Memory B cell (primary cell): ENCODE measurements at regions not wholly inside any gene's neighbourhood (a gene's known extent, or its start where the extent isn't known, plus 50 kb on each side); places are given as distances from the start of the nearest gene placed in this dataset.

Experiments used
- ATAC-seq: fragments of 150-1000 bp; cut with Tn5 transposase; 2 replicates; pipeline ENCODE4 v1.10.0; 2021; ENCODE audit warnings: low read depth, mild to moderate bottlenecking, moderate library complexity
- DNase-seq, 2 donors: peaks; one replicate each; pipeline ENCODE4 v3.0.0; 2022; ENCODE audit warnings: low spot score in 2 of 2
- H3K27ac Mint-ChIP-seq: one replicate; pipeline ENCODE4 v1.8.0; 2022; ENCODE audit warnings: mild to moderate bottlenecking, moderate library complexity, mixed read lengths
- H3K27me3 Mint-ChIP-seq: one replicate; pipeline ENCODE4 v1.8.0; 2022; ENCODE audit warnings: mixed read lengths
- H3K36me3 Mint-ChIP-seq: one replicate; pipeline ENCODE4 v1.8.0; 2022; ENCODE audit warnings: mild to moderate bottlenecking, mixed read lengths
- H3K4me1 Mint-ChIP-seq: one replicate; pipeline ENCODE4 v1.8.0; 2022; ENCODE audit warnings: mixed read lengths
- H3K4me3 Mint-ChIP-seq: one replicate; pipeline ENCODE4 v1.8.0; 2022; ENCODE audit warnings: mild to moderate bottlenecking, moderate library complexity, mixed read lengths
- H3K9me3 Mint-ChIP-seq: one replicate; pipeline ENCODE4 v1.8.0; 2022; ENCODE audit warnings: mixed read lengths

- no peaks in the 10 kb centered on the region for H3K4me1 Mint-ChIP-seq
- no peaks in the 10 kb centered on the region for H3K36me3 Mint-ChIP-seq
- peaks cover 4% of the 10 kb centered on the region for H3K9me3 Mint-ChIP-seq
These were observed 2300.3 kb upstream of the C9orf72 start for GRCh38 chr9:29873579-29873978.

DNA sequence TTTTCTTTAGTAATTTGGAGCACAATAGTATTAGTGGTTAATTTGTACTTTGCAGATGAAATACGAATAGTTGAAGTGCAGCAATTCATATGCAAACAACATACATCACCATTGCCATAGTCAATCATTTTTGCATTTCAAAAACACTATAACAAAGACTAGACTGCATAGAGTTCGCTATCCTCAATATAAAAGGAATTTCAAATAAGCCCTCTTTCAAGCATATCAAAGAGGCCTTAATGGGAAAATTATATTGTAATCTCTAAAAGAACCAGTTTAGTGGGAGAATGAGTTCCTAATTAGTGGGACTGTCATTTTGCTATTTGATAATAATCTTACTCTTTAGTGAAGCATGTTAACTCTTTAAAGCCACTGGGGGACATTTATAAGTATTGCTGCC lies 2302.3 kb upstream of the C9orf72 start:
- Mint-ChIP-seq H3K36me3 (no peaks in the 10 kb centered on the region), H3K9me3 (peaks cover 2% of the 10 kb centered on the region), H3K27me3 (no peaks in the 10 kb centered on the region), H3K4me3 (no peak overlapping the region), H3K27ac (no peak overlapping the region), H3K4me1 (no peaks in the 10 kb centered on the region)
- DNase-seq, result no peak
- no peak for ATAC-seq

More at GRCh38 chr9:29873579-29873978, 2300.3 kb upstream of the C9orf72 start:
- no peak for ATAC-seq
- Mint-ChIP-seq H3K27me3 (no peaks in the 10 kb centered on the region), H3K27ac (no peak overlapping the region), H3K4me3 (no peak overlapping the region)
- DNase-seq, result no peak

DNA sequence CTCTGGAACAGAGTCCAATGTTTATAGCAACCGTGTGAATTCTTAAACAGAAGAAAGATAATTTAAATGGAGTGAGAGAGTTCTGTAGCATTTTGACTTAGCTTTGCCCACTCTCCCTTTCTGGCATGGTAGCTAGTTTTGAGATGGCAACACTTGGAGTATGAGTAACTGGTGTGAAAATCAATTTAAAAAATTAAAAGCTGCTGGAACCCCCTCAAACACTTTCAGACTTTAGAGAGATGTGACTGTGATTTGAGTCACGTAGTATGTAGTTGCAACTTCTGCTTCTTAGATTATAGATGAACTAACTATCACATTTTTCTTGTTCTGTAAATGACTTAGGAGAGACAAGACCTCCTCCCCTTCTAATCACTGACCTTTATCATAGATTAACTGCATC lies 2309.5 kb upstream of the C9orf72 start:
- DNase-seq, result no peak
- no peak for ATAC-seq
- H3K27me3 Mint-ChIP-seq, result no peaks in the 10 kb centered on the region
- no peaks in the 10 kb centered on the region for H3K4me1 Mint-ChIP-seq
- no peaks in the 10 kb centered on the region for H3K36me3 Mint-ChIP-seq
- peaks cover 4% of the 10 kb centered on the region for H3K9me3 Mint-ChIP-seq
- H3K4me3 Mint-ChIP-seq, result no peak overlapping the region
- no peak overlapping the region for H3K27ac Mint-ChIP-seq

DNA sequence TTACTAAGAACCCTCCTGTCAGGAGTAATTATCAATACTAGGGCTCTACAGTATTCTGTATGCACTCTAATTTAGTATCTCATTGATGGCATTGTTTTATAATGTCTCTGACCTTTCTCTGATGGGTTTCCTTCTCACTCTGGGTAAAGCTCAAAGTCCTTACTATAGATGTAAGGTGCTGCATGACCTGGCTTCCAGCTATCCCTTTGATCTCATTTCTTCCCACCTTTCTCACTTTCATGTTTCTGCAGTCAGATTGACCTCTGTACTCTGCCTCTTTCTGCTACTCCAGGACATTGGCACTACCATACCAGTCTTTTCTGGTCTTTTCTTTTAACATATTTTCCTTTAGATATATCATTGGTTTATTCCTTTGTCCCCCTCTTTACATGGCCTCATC lies 2332.8 kb upstream of the C9orf72 start:
- DNase-seq, result no peak
- no peaks in the 10 kb centered on the region for H3K4me1 Mint-ChIP-seq
- H3K36me3 Mint-ChIP-seq, result no peaks in the 10 kb centered on the region
- no peak for ATAC-seq
- peaks cover 1% of the 10 kb centered on the region for H3K9me3 Mint-ChIP-seq
- H3K27ac Mint-ChIP-seq, result no peak overlapping the region
- H3K4me3 Mint-ChIP-seq, result no peak overlapping the region
- H3K27me3 Mint-ChIP-seq, result no peaks in the 10 kb centered on the region

GRCh38 chr9:29928072-29928471 lies 2354.8 kb upstream of the C9orf72 start:
- Mint-ChIP-seq H3K27me3 (no peaks in the 10 kb centered on the region), H3K4me1 (no peaks in the 10 kb centered on the region), H3K36me3 (no peaks in the 10 kb centered on the region), H3K4me3 (no peak overlapping the region), H3K27ac (no peak overlapping the region), H3K9me3 (no peaks in the 10 kb centered on the region)
- ATAC-seq (no peak), DNase-seq (no peak)

DNA sequence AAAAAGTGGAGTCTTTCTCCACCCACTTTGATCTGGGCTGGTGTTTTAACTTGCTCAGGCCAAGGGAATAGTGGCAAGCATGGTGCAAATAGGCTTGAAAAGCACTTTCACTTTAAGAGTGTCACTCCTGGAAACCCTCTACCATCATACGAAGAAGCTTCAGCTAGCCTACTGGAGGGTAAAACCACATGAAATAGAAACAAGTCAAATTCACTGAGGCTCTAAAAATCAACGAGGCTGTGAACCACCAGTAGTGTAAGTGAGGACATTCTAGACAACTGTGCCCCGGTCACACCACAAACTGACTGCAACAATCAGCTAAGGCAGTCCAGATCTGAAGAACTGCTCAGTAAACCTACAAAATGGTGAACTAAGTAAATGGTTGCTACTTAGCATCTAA lies 2366.3 kb upstream of the C9orf72 start:
- Mint-ChIP-seq H3K27ac (no peak overlapping the region), H3K4me3 (no peak overlapping the region), H3K36me3 (no peaks in the 10 kb centered on the region), H3K27me3 (no peaks in the 10 kb centered on the region), H3K4me1 (no peaks in the 10 kb centered on the region), H3K9me3 (peaks cover 13% of the 10 kb centered on the region)
- DNase-seq (no peak), ATAC-seq (no peak)

GRCh38 chr9:29945012-29945411 lies 2371.7 kb upstream of the C9orf72 start:
- Mint-ChIP-seq H3K36me3 (no peaks in the 10 kb centered on the region), H3K4me1 (no peaks in the 10 kb centered on the region), H3K9me3 (peaks cover 5% of the 10 kb centered on the region), H3K27ac (no peak overlapping the region), H3K27me3 (no peaks in the 10 kb centered on the region), H3K4me3 (no peak overlapping the region)
- DNase-seq, result no peak
- ATAC-seq, result no peak

GRCh38 chr9:29958469-29958868 lies 2385.2 kb upstream of the C9orf72 start:
- Mint-ChIP-seq H3K4me3 (no peak overlapping the region), H3K9me3 (peaks cover 5% of the 10 kb centered on the region), H3K27ac (no peak overlapping the region), H3K4me1 (no peaks in the 10 kb centered on the region), H3K36me3 (no peaks in the 10 kb centered on the region), H3K27me3 (no peaks in the 10 kb centered on the region)
- DNase-seq (no peak), ATAC-seq (no peak)

GRCh38 chr9:29965834-29966233 lies 2392.6 kb upstream of the C9orf72 start:
- peaks cover 5% of the 10 kb centered on the region for H3K9me3 Mint-ChIP-seq
- no peaks in the 10 kb centered on the region for H3K27me3 Mint-ChIP-seq
- H3K27ac Mint-ChIP-seq, result no peak overlapping the region
- H3K4me3 Mint-ChIP-seq, result no peak overlapping the region
- no peaks in the 10 kb centered on the region for H3K36me3 Mint-ChIP-seq
- DNase-seq (no peak), ATAC-seq (no peak)
- H3K4me1 Mint-ChIP-seq, result no peaks in the 10 kb centered on the region

DNA sequence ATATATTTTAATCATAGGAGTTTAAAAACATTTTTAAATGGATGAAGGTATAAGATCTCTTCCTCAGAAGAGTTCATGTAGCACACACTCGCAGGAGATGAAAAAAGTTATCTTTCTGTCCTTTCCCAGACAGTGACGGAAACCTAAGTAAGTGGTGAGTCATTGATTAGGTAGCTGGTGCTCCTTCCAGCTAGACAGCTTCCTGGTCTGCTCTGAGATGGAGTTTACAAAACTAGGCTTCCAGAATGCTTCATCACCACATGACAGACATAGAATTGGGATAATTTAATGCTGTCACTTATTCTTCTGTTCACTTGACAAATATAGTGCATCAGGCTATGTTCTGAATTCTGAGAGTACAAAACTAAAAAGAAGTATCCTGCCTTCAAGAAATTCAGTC lies 2393.0 kb upstream of the C9orf72 start:
- H3K27me3 Mint-ChIP-seq, result no peaks in the 10 kb centered on the region
- no peak overlapping the region for H3K4me3 Mint-ChIP-seq
- H3K4me1 Mint-ChIP-seq, result no peaks in the 10 kb centered on the region
- DNase-seq (no peak), ATAC-seq (no peak)
- H3K27ac Mint-ChIP-seq, result no peak overlapping the region
- peaks cover 5% of the 10 kb centered on the region for H3K9me3 Mint-ChIP-seq
- H3K36me3 Mint-ChIP-seq, result no peaks in the 10 kb centered on the region

DNA sequence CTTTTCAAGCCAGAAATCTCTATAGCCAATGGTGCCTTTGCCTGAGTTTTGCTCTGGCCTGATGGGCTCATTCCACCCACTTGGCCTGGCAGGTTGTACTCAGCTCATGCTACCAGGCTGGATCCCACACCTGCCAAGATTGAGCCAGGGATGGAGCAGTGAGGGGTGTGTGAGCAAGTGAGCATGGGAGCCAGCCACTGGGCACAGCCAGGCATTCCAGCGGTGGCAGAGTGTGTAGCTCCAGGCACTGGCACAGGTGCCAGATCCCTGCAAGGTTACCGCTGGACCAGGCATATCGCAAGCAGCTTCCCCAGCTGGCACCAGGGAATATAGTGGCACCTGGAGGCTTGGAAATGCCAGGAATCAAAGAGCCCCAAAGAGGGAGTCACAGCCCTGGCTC lies 2395.6 kb upstream of the C9orf72 start:
- ATAC-seq (no peak), DNase-seq (no peak)
- no peak overlapping the region for H3K27ac Mint-ChIP-seq
- H3K36me3 Mint-ChIP-seq, result no peaks in the 10 kb centered on the region
- peaks cover 5% of the 10 kb centered on the region for H3K9me3 Mint-ChIP-seq
- no peak overlapping the region for H3K4me3 Mint-ChIP-seq
- no peaks in the 10 kb centered on the region for H3K4me1 Mint-ChIP-seq
- no peaks in the 10 kb centered on the region for H3K27me3 Mint-ChIP-seq

- Mint-ChIP-seq H3K4me3 (no peak overlapping the region), H3K27ac (no peak overlapping the region), H3K36me3 (no peaks in the 10 kb centered on the region), H3K4me1 (no peaks in the 10 kb centered on the region), H3K9me3 (peaks cover 5% of the 10 kb centered on the region), H3K27me3 (no peaks in the 10 kb centered on the region)
- no peak for ATAC-seq
- DNase-seq, result no peak
These were observed 2396.1 kb upstream of the C9orf72 start for GRCh38 chr9:29969408-29969807.

GRCh38 chr9:29969856-29970647 lies 2396.8 kb upstream of the C9orf72 start:
- Mint-ChIP-seq H3K4me1 (no peaks in the 10 kb centered on the region), H3K27me3 (no peaks in the 10 kb centered on the region), H3K27ac (no peak overlapping the region), H3K9me3 (peaks cover 3% of the 10 kb centered on the region), H3K4me3 (no peak overlapping the region), H3K36me3 (no peaks in the 10 kb centered on the region)
- DNase-seq, result no peak
- no peak for ATAC-seq

DNA sequence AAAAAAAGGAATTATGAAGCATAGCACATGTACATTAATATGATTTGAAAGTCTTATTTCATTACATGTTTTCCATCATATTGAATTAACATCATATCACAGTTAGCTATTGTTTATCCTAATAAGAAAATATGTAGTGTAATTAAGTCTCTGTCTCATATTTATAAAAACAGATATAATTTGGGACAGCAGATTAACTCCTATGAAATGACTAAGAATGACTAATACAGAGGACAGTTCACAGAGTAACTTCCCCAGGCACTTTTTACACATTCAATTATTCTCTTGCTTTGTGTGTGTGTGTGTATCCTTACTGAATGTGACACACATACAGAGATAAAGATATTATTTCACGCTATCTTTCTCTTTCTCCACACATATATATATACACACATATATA lies 2400.9 kb upstream of the C9orf72 start:
- DNase-seq, result no peak
- no peak overlapping the region for H3K4me3 Mint-ChIP-seq
- no peaks in the 10 kb centered on the region for H3K36me3 Mint-ChIP-seq
- H3K4me1 Mint-ChIP-seq, result no peaks in the 10 kb centered on the region
- no peak for ATAC-seq
- peaks cover 1% of the 10 kb centered on the region for H3K9me3 Mint-ChIP-seq
- H3K27ac Mint-ChIP-seq, result no peak overlapping the region
- no peaks in the 10 kb centered on the region for H3K27me3 Mint-ChIP-seq

GRCh38 chr9:29976981-29977380 lies 2403.7 kb upstream of the C9orf72 start:
- Mint-ChIP-seq H3K9me3 (peaks cover 4% of the 10 kb centered on the region), H3K27me3 (no peaks in the 10 kb centered on the region), H3K27ac (no peak overlapping the region), H3K4me1 (no peaks in the 10 kb centered on the region), H3K36me3 (no peaks in the 10 kb centered on the region), H3K4me3 (no peak overlapping the region)
- ATAC-seq, result no peak
- no peak for DNase-seq
